Gastroesophageal sphincter (tissue), 3 donors: ENCODE measurements at regions not wholly inside any gene's neighbourhood (a gene's known extent, or its start where the extent isn't known, plus 50 kb on each side); places are given as distances from the start of the nearest gene placed in this dataset.

Experiments used
- EP300 ChIP-seq: sonication (generic); formaldehyde crosslinking; IDR thresholded peaks from one replicate; pipeline ENCODE4 v1.6.1; 2017; ENCODE audit warnings: antibody characterized with exemption, mild to moderate bottlenecking
- TF ChIP-seq, protein P1 (sequence below), 4 experiments: fragments of 200-600 bp in 2 of 4; fragments of 450-650 bp in 2 of 4; sonication (generic) in 1 of 4; IDR thresholded peaks; one replicate each; pipeline ENCODE4 v1.5.1; 2017 to 2019; ENCODE audit warnings: antibody characterized with exemption in 4 of 4, mild to moderate bottlenecking in 2 of 4, moderate library complexity in 2 of 4

DNA sequence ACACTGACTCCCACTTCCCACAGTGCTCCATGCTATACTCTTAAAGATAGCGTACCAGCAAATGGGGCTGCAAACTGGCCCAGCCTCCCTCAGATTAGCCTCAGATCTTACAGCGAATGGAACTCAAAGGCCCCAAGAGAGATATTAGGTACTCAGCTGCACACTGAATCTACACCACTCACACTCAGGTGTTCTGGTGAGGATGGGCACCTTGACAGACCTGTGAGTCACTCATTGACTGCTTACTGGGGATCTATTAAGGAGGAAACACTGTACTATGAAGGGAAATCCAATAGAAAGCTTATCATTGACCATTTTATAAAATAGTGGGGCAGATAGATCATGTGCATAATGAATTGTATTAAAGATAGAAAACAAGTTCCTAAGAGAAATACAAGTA is 164.3 kb upstream of the ATP1B1 start:
- no peak for TF ChIP-seq EP300
- TF ChIP-seq, protein P1, sequence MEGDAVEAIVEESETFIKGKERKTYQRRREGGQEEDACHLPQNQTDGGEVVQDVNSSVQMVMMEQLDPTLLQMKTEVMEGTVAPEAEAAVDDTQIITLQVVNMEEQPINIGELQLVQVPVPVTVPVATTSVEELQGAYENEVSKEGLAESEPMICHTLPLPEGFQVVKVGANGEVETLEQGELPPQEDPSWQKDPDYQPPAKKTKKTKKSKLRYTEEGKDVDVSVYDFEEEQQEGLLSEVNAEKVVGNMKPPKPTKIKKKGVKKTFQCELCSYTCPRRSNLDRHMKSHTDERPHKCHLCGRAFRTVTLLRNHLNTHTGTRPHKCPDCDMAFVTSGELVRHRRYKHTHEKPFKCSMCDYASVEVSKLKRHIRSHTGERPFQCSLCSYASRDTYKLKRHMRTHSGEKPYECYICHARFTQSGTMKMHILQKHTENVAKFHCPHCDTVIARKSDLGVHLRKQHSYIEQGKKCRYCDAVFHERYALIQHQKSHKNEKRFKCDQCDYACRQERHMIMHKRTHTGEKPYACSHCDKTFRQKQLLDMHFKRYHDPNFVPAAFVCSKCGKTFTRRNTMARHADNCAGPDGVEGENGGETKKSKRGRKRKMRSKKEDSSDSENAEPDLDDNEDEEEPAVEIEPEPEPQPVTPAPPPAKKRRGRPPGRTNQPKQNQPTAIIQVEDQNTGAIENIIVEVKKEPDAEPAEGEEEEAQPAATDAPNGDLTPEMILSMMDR (IDR thresholded peaks at IDR 0.05), result no peak
